ENCODE measurements at regions not wholly inside any gene's neighbourhood (a gene's known extent, or its start where the extent isn't known, plus 50 kb on each side); places are given as distances from the start of the nearest gene placed in this dataset.

DNA sequence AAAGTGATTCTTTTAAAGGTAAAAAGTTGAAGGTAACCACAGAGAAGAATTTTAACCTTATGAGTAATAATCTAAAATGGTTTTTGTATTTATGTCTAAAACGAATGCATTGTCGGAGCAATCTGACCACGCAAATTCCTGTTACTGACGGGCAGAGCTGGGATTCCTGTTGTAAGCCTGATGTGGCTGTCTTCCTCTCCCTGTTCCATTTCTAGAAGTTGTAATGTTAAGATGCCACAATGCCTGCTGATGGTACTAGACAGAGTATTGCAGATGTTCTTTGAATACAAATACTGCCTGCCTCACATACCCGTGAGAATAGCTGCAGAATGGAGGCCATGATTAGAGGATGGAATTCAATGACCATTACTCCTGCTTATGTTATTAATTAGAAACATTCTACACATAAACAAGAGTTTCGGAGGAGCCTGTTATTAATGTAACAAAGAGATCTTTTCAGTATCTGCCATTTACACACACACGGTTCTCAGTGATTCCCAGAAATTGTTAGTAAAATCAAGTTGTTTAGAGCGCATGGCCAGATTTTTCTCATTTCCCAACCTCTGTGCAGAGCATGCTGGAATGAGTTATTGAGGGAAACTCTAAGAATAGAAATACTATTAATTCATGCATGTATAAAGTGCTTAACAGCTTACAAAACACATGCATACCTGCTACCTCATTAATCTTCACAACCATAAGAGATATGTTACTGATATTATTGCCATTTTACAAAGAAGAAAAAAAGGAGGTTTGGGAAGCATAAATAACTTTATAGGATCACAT, 196.8 kb downstream of the PTN start:
- intact Hi-C loops (cut with DNase I; ENCODE audit: low total_unique reads) = no loop called here
- 66 to 74% methylated on average over 8 of the region's 8 CpGs for WGBS, 2 donors
- TF ChIP-seq, protein P1, sequence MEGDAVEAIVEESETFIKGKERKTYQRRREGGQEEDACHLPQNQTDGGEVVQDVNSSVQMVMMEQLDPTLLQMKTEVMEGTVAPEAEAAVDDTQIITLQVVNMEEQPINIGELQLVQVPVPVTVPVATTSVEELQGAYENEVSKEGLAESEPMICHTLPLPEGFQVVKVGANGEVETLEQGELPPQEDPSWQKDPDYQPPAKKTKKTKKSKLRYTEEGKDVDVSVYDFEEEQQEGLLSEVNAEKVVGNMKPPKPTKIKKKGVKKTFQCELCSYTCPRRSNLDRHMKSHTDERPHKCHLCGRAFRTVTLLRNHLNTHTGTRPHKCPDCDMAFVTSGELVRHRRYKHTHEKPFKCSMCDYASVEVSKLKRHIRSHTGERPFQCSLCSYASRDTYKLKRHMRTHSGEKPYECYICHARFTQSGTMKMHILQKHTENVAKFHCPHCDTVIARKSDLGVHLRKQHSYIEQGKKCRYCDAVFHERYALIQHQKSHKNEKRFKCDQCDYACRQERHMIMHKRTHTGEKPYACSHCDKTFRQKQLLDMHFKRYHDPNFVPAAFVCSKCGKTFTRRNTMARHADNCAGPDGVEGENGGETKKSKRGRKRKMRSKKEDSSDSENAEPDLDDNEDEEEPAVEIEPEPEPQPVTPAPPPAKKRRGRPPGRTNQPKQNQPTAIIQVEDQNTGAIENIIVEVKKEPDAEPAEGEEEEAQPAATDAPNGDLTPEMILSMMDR (IDR thresholded peaks at IDR 0.05) = no peak
- no peak for TF ChIP-seq POLR2A (IDR thresholded peaks at IDR 0.05)
- H3K4me3 ChIP-seq (ENCODE audit: low read depth, poor library complexity, severe bottlenecking) = no peak overlapping the region
- no peak for DNase-seq (ENCODE audit: low spot score in 2 of 2)

DNA sequence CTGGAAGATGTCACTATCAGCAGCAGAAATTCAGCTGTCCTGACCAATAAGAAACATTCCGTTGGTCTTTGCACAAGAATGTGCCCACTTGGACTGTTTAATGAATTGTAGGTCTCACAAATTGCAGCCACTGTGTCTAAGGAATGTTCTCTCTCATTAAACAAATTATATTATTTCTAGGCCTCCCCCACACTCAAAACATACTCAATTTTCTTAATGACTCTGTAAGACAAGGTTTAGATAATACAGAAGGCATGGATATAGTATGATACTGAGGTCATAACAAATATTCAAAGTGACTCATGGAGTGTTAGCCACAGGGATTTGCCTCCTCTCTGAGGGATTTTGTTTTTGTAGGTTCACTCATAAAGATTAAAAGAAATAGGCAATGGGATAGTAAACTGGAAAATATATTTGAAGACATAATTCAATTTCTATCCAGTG, 197.5 kb downstream of the PTN start:
- intact Hi-C loops (cut with DNase I; ENCODE audit: low total_unique reads) = no loop called here
- 82 to 86% methylated on average over 1 of the region's 1 CpG for WGBS, 2 donors
- TF ChIP-seq POLR2A (IDR thresholded peaks at IDR 0.05) = no peak
- TF ChIP-seq, protein P1 (IDR thresholded peaks at IDR 0.05) = no peak
- no peak overlapping the region for H3K4me3 ChIP-seq (ENCODE audit: low read depth, poor library complexity, severe bottlenecking)
- no peak for DNase-seq (ENCODE audit: low spot score in 2 of 2)

GRCh38 chr7:137142376-137142775, 201.2 kb downstream of the PTN start:
- TF ChIP-seq, protein P1 (IDR thresholded peaks at IDR 0.05) = no peak
- TF ChIP-seq POLR2A (IDR thresholded peaks at IDR 0.05) = no peak
- DNase-seq (ENCODE audit: low spot score in 2 of 2) = no peak
- no peak overlapping the region for H3K4me3 ChIP-seq (ENCODE audit: low read depth, poor library complexity, severe bottlenecking)
- intact Hi-C loops (cut with DNase I; ENCODE audit: low total_unique reads) = no loop called here

DNA sequence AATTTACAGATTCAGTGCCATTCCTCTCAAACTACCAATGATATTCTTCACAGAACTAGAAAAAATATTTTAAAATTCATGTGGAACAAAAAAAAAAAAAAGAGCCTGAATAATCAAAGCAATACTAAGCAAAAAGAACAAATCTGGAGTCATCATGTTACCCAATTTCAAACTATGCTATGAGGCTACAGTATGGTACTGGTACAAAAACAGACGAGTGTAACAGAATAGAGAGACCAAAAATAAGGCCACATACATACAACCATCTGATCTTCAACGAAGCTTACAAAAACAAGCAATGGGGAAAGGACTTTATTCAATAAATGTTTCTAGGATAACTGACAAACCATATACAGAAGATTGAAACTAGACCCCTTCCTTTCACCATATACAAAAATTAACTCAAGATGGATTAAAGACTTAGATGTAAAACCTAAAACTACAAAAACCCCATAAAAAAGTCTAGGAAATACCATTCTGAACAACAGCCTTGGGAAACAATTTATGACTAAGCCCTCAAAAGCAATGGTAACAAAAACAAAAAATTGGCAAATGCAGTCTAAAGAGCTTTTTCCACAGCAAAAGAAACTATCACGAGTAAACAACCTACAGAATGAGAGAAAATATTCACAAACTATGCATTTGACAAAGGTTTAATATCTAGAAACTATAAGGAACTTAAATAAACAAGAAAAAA, 207.7 kb downstream of the PTN start:
- H3K4me3 ChIP-seq (ENCODE audit: low read depth, poor library complexity, severe bottlenecking) = no peak overlapping the region
- TF ChIP-seq, protein P1 (IDR thresholded peaks at IDR 0.05) = no peak
- TF ChIP-seq POLR2A (IDR thresholded peaks at IDR 0.05) = no peak
- WGBS, 2 donors = 57 to 60% methylated on average over 3 of the region's 3 CpGs
- intact Hi-C loops (cut with DNase I; ENCODE audit: low total_unique reads) = no loop called here
- no peak for DNase-seq (ENCODE audit: low spot score in 2 of 2)

- 73 to 76% methylated on average over 3 of the region's 3 CpGs for WGBS, 2 donors
- DNase-seq (ENCODE audit: low spot score in 2 of 2) = no peak
- no peak for TF ChIP-seq POLR2A (IDR thresholded peaks at IDR 0.05)
- TF ChIP-seq, protein P1 (IDR thresholded peaks at IDR 0.05) = no peak
- intact Hi-C loops (cut with DNase I; ENCODE audit: low total_unique reads) = no loop called here
- H3K4me3 ChIP-seq (ENCODE audit: low read depth, poor library complexity, severe bottlenecking) = no peak overlapping the region
Observed at GRCh38 chr7:137130751-137131158, 212.8 kb downstream of the PTN start.

All from lower leg skin (tissue), 4 donors.